Sigmoid colon (tissue), 4 donors: ENCODE measurements at regions not wholly inside any gene's neighbourhood (a gene's known extent, or its start where the extent isn't known, plus 50 kb on each side); places are given as distances from the start of the nearest gene placed in this dataset.

Experiments
- EP300 ChIP-seq, 4 donors: sonication (generic); formaldehyde crosslinking; IDR thresholded peaks; one replicate each; pipeline ENCODE4 v1.6.1; 2017; ENCODE audit warnings: antibody characterized with exemption in 4 of 4
- POLR2AphosphoS5 ChIP-seq, 4 donors: sonication (generic); formaldehyde crosslinking; IDR thresholded peaks; one replicate each; pipeline ENCODE4 v1.6.1; 2017; ENCODE audit warnings: antibody characterized with exemption in 4 of 4
- TF ChIP-seq, protein P1 (sequence below), 4 experiments: fragments of 450-650 bp in 3 of 4; fragments of 200-600 bp in 1 of 4; IDR thresholded peaks; one replicate each; pipeline ENCODE4 v1.5.1; 2016 to 2019; ENCODE audit warnings: antibody characterized with exemption in 4 of 4, mild to moderate bottlenecking in 3 of 4, moderate library complexity in 2 of 4

DNA sequence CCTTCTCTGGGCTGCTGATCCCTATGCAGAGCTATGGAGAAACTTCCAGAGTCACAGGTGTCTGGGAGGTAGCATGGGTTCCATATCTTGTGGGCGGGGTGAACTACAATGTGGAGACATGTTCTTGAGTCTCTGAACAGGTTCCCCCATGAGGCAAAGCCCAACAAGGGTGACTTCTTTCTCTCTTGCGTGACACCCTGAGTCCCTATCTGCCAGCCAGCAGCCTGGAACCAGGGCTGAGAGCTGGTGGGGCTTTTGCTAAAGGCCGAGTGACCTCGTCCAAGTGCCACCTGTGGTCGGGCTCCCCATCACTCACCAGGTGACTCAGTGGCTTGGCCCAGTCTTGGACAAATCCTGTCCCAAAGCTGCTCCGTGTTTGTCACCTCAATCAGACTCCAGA, 88.0 kb upstream of the ZNF536 start:
- TF ChIP-seq, protein P1, sequence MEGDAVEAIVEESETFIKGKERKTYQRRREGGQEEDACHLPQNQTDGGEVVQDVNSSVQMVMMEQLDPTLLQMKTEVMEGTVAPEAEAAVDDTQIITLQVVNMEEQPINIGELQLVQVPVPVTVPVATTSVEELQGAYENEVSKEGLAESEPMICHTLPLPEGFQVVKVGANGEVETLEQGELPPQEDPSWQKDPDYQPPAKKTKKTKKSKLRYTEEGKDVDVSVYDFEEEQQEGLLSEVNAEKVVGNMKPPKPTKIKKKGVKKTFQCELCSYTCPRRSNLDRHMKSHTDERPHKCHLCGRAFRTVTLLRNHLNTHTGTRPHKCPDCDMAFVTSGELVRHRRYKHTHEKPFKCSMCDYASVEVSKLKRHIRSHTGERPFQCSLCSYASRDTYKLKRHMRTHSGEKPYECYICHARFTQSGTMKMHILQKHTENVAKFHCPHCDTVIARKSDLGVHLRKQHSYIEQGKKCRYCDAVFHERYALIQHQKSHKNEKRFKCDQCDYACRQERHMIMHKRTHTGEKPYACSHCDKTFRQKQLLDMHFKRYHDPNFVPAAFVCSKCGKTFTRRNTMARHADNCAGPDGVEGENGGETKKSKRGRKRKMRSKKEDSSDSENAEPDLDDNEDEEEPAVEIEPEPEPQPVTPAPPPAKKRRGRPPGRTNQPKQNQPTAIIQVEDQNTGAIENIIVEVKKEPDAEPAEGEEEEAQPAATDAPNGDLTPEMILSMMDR (IDR thresholded peaks at IDR 0.05), result no peak
- TF ChIP-seq POLR2AphosphoS5 (IDR thresholded peaks at IDR 0.05) (no peak), EP300 (IDR thresholded peaks at IDR 0.05) (no peak)
